Tibial artery (tissue), 4 donors: ENCODE measurements at regions not wholly inside any gene's neighbourhood (a gene's known extent, or its start where the extent isn't known, plus 50 kb on each side); places are given as distances from the start of the nearest gene placed in this dataset.

Experiments used
- DNase-seq, 2 donors: peaks; one replicate each; pipeline ENCODE4 v3.0.0-alpha.2; 2019
- H3K27ac ChIP-seq, 2 donors: fragments of 200-600 bp; sonication (generic) in 1 of 2; 1 replicate in 1 of 2; 2 replicates in 1 of 2; pipeline ENCODE4 v1.5.1; 2018 to 2019; ENCODE audit warnings: mild to moderate bottlenecking in 1 of 2
- H3K27me3 ChIP-seq, 2 donors: fragments of 200-600 bp; sonication (generic) in 1 of 2; one replicate each; pipeline versions ENCODE4 v1.5.1 to v1.6.0; 2016 to 2019
- H3K36me3 ChIP-seq, 3 donors: fragments of 200-600 bp; sonication (generic) in 2 of 3; one replicate each; pipeline ENCODE4 v1.5.1; 2016 to 2019; ENCODE audit warnings: mild to moderate bottlenecking in 2 of 3
- H3K4me1 ChIP-seq, 4 donors: fragments of 200-600 bp; sonication (generic) in 2 of 4; 1 replicate in 3 of 4; 2 replicates in 1 of 4; pipeline ENCODE4 v1.5.1; 2016 to 2019
- H3K4me3 ChIP-seq, 2 donors: fragments of 200-600 bp; sonication (generic) in 1 of 2; 1 replicate in 1 of 2; 2 replicates in 1 of 2; pipeline ENCODE4 v1.5.1; 2018 to 2019; ENCODE audit warnings: mild to moderate bottlenecking in 2 of 2
- H3K9me3 ChIP-seq, 3 donors: fragments of 200-600 bp; sonication (generic) in 1 of 3; one replicate each; pipeline ENCODE4 v1.5.1; 2016 to 2019
- CTCF ChIP-seq, 2 experiments: fragments of 200-600 bp in 1 of 2; fragments of 450-650 bp in 1 of 2; IDR thresholded peaks; one replicate each; pipeline ENCODE4 v1.5.1; 2017 to 2019; ENCODE audit warnings: antibody characterized with exemption in 2 of 2, mild to moderate bottlenecking in 1 of 2, moderate library complexity in 1 of 2
- intact Hi-C: fragments of 100-400 bp; cut with DNase I; formaldehyde crosslinking; loops from one replicate; pipeline ENCODE4 v1.15.0; 2023; ENCODE audit warnings: low total_unique reads

- H3K36me3 ChIP-seq = no peaks in the 10 kb centered on the region
- no peak overlapping the region for H3K27ac ChIP-seq
- DNase-seq = peak in 1 of 2 donors; percentile 55
- intact Hi-C loops = no loop called here
- no peaks in the 10 kb centered on the region for H3K4me1 ChIP-seq
- H3K4me3 ChIP-seq = no peak overlapping the region
- no peaks in the 10 kb centered on the region for H3K27me3 ChIP-seq
- TF ChIP-seq CTCF (IDR thresholded peaks at IDR 0.05) = no peak
- H3K9me3 ChIP-seq = no peaks in the 10 kb centered on the region
Observed at GRCh38 chr7:153382641-153383101, 623.1 kb downstream of the ACTR3B start.

GRCh38 chr7:153383781-153384180 lies 624.2 kb downstream of the ACTR3B start:
- H3K27ac ChIP-seq = no peak overlapping the region
- no peak for TF ChIP-seq CTCF (IDR thresholded peaks at IDR 0.05)
- no peaks in the 10 kb centered on the region for H3K36me3 ChIP-seq
- H3K4me1 ChIP-seq = no peaks in the 10 kb centered on the region
- H3K9me3 ChIP-seq = no peaks in the 10 kb centered on the region
- no peak for DNase-seq
- H3K27me3 ChIP-seq = no peaks in the 10 kb centered on the region
- H3K4me3 ChIP-seq = no peak overlapping the region
- intact Hi-C loops = no loop called here

- Histone ChIP-seq H3K9me3 (no peaks in the 10 kb centered on the region), H3K27me3 (no peaks in the 10 kb centered on the region), H3K27ac (no peak overlapping the region), H3K4me1 (no peaks in the 10 kb centered on the region), H3K36me3 (no peaks in the 10 kb centered on the region), H3K4me3 (no peak overlapping the region)
- intact Hi-C loops = no loop called here
- TF ChIP-seq CTCF (IDR thresholded peaks at IDR 0.05) = no peak
- no peak for DNase-seq
Observed at GRCh38 chr7:153385502-153385901, 626.0 kb downstream of the ACTR3B start.

- TF ChIP-seq CTCF (IDR thresholded peaks at IDR 0.05) = no peak
Observed at GRCh38 chr7:153386556-153386955, 627.0 kb downstream of the ACTR3B start.

GRCh38 chr7:153388611-153389010 lies 629.1 kb downstream of the ACTR3B start:
- Histone ChIP-seq H3K27ac (no peak overlapping the region), H3K9me3 (no peaks in the 10 kb centered on the region), H3K4me1 (no peaks in the 10 kb centered on the region), H3K27me3 (no peaks in the 10 kb centered on the region), H3K4me3 (no peak overlapping the region), H3K36me3 (no peaks in the 10 kb centered on the region)
- intact Hi-C loops = no loop called here
- DNase-seq = no peak
- no peak for TF ChIP-seq CTCF (IDR thresholded peaks at IDR 0.05)

More at GRCh38 chr7:153386556-153386955, 627.0 kb downstream of the ACTR3B start:
- H3K4me3 ChIP-seq = no peak overlapping the region
- H3K9me3 ChIP-seq = no peaks in the 10 kb centered on the region
- H3K27ac ChIP-seq = no peak overlapping the region
- H3K27me3 ChIP-seq = no peaks in the 10 kb centered on the region
- no peaks in the 10 kb centered on the region for H3K36me3 ChIP-seq
- H3K4me1 ChIP-seq = no peaks in the 10 kb centered on the region
- no peak for DNase-seq
- intact Hi-C loops = no loop called here

GRCh38 chr7:153389261-153389660 lies 629.7 kb downstream of the ACTR3B start:
- DNase-seq = no peak
- Histone ChIP-seq H3K4me3 (no peak overlapping the region), H3K4me1 (no peaks in the 10 kb centered on the region), H3K36me3 (no peaks in the 10 kb centered on the region), H3K9me3 (no peaks in the 10 kb centered on the region), H3K27ac (no peak overlapping the region), H3K27me3 (no peaks in the 10 kb centered on the region)
- TF ChIP-seq CTCF (IDR thresholded peaks at IDR 0.05) = no peak
- intact Hi-C loops = no loop called here
